Ishikawa (cell line): ENCODE measurements at regions not wholly inside any gene's neighbourhood (a gene's known extent, or its start where the extent isn't known, plus 50 kb on each side); places are given as distances from the start of the nearest gene placed in this dataset.

Experiments used
- CEBPB ChIP-seq: IDR thresholded peaks from 2 replicates; pipeline ENCODE4 v1.6.1; 2012
- CREB1 ChIP-seq: IDR thresholded peaks from 2 replicates; pipeline ENCODE4 v1.6.1; 2012; ENCODE audit warnings: low read depth
- EP300 ChIP-seq: IDR thresholded peaks from 2 replicates; pipeline ENCODE4 v1.6.1; 2012; ENCODE audit warnings: borderline replicate concordance
- FOXM1 ChIP-seq: IDR thresholded peaks from 2 replicates; pipeline ENCODE4 v1.6.1; 2012; ENCODE audit warnings: low read depth, borderline replicate concordance
- RAD21 ChIP-seq: IDR thresholded peaks from 2 replicates; pipeline ENCODE4 v1.6.1; 2012; ENCODE audit warnings: low read depth
- TAF1 ChIP-seq: IDR thresholded peaks from 2 replicates; pipeline ENCODE4 v1.6.1; 2012; ENCODE audit warnings: low read depth, mild to moderate bottlenecking
- TCF12 ChIP-seq: IDR thresholded peaks from 2 replicates; pipeline ENCODE4 v1.6.1; 2012; ENCODE audit warnings: low read depth
- TEAD4 ChIP-seq: IDR thresholded peaks from 2 replicates; pipeline ENCODE4 v1.6.1; 2012
- YY1 ChIP-seq: IDR thresholded peaks from 2 replicates; pipeline ENCODE4 v1.6.1; 2012; ENCODE audit warnings: low read depth
- TF ChIP-seq, protein P1 (sequence below): IDR thresholded peaks from 2 replicates; pipeline ENCODE4 v1.6.1; 2012; ENCODE audit warnings: low read depth, mild to moderate bottlenecking

DNA sequence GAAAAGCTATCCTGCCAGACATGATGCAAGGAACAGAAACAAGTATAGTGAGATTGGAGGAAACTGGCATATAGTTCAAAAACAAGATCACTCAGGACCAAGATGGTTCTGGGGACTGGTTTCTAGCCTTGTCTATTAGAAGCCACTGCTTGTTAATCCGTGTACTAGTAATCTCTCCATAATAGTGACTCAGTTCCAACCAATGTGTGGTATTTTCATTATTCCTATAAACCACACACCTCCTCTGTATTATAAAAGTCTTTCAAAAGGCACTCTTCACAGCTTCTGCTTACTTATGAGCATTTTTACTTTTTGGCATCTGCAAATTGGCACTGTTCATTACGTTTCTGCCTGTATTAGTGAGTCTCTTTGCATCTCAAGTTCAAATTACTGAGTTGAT, 140.3 kb downstream of the SLC6A15 start:
- TF ChIP-seq TCF12 (no peak), RAD21 (no peak), TAF1 (no peak), EP300 (no peak), CEBPB (no peak), YY1 (no peak), FOXM1 (no peak), CREB1 (no peak), TEAD4 (no peak)
- TF ChIP-seq, protein P1, sequence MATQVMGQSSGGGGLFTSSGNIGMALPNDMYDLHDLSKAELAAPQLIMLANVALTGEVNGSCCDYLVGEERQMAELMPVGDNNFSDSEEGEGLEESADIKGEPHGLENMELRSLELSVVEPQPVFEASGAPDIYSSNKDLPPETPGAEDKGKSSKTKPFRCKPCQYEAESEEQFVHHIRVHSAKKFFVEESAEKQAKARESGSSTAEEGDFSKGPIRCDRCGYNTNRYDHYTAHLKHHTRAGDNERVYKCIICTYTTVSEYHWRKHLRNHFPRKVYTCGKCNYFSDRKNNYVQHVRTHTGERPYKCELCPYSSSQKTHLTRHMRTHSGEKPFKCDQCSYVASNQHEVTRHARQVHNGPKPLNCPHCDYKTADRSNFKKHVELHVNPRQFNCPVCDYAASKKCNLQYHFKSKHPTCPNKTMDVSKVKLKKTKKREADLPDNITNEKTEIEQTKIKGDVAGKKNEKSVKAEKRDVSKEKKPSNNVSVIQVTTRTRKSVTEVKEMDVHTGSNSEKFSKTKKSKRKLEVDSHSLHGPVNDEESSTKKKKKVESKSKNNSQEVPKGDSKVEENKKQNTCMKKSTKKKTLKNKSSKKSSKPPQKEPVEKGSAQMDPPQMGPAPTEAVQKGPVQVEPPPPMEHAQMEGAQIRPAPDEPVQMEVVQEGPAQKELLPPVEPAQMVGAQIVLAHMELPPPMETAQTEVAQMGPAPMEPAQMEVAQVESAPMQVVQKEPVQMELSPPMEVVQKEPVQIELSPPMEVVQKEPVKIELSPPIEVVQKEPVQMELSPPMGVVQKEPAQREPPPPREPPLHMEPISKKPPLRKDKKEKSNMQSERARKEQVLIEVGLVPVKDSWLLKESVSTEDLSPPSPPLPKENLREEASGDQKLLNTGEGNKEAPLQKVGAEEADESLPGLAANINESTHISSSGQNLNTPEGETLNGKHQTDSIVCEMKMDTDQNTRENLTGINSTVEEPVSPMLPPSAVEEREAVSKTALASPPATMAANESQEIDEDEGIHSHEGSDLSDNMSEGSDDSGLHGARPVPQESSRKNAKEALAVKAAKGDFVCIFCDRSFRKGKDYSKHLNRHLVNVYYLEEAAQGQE = no peak
